GM23338 (cell line): ENCODE measurements at regions not wholly inside any gene's neighbourhood (a gene's known extent, or its start where the extent isn't known, plus 50 kb on each side); places are given as distances from the start of the nearest gene placed in this dataset.

ENCODE experiments used
- ATAC-seq: fragments of 200-7000 bp; cut with Tn5 transposase; 3 replicates; pipeline ENCODE4 v1.9.1; 2020
- DNase-seq: peaks from one replicate; pipeline ENCODE4 v3.0.0-alpha.2; 2015; ENCODE audit warnings: low spot score
- H2AFZ ChIP-seq: fragments of 200-600 bp; sonication (generic); 2 replicates; pipeline ENCODE4 v1.8.0; 2016; ENCODE audit warnings: antibody characterized with exemption, mild to moderate bottlenecking, moderate library complexity
- H3F3A ChIP-seq: fragments of 200-600 bp; sonication (generic); replicated peaks from 2 replicates; pipeline ENCODE4 v1.8.0; 2017; ENCODE audit warnings: antibody characterized with exemption, mixed run types, low read depth
- H3K27ac ChIP-seq: fragments of 200-600 bp; sonication (generic); 2 replicates; pipeline ENCODE4 v1.6.1; 2016; ENCODE audit warnings: low read depth
- H3K27me3 ChIP-seq: fragments of 200-600 bp; sonication (generic); 2 replicates; pipeline ENCODE4 v1.8.0; 2016; ENCODE audit warnings: mild to moderate bottlenecking, mixed run types, moderate library complexity; ENCODE audit not compliant: insufficient read depth
- H3K36me3 ChIP-seq: fragments of 200-600 bp; sonication (generic); 2 replicates; pipeline ENCODE4 v1.8.0; 2016; ENCODE audit warnings: mild to moderate bottlenecking; ENCODE audit not compliant: insufficient read depth
- H3K4me1 ChIP-seq: fragments of 200-600 bp; sonication (generic); 2 replicates; pipeline ENCODE4 v1.8.0; 2016; ENCODE audit warnings: mild to moderate bottlenecking, moderate library complexity; ENCODE audit not compliant: insufficient read depth
- H3K4me2 ChIP-seq: fragments of 200-600 bp; sonication (generic); 2 replicates; pipeline ENCODE4 v1.7.1; 2017; ENCODE audit warnings: mixed run types
- H3K4me3 ChIP-seq: fragments of 200-600 bp; sonication (generic); 2 replicates; pipeline ENCODE4 v1.6.1; 2016; ENCODE audit warnings: mixed run types
- H3K79me2 ChIP-seq: fragments of 200-600 bp; sonication (generic); replicated peaks from 2 replicates; pipeline ENCODE4 v1.8.0; 2017; ENCODE audit warnings: mild to moderate bottlenecking; ENCODE audit not compliant: insufficient read depth
- H3K9me2 ChIP-seq: fragments of 200-600 bp; sonication (generic); 2 replicates; pipeline ENCODE4 v1.8.0; 2017; ENCODE audit not compliant: insufficient read depth
- H4K20me1 ChIP-seq: fragments of 200-600 bp; sonication (generic); replicated peaks from 2 replicates; pipeline ENCODE4 v1.8.0; 2017; ENCODE audit warnings: mild to moderate bottlenecking; ENCODE audit not compliant: insufficient read depth
- H3K27ac Mint-ChIP-seq: 2 replicates; pipeline ENCODE4 v1.8.0; 2020; ENCODE audit warnings: inconsistent platforms, mild to moderate bottlenecking, moderate library complexity, mixed read lengths
- H3K27me3 Mint-ChIP-seq: 3 replicates; pipeline ENCODE4 v1.8.0; 2022; ENCODE audit warnings: low read depth, mild to moderate bottlenecking, moderate library complexity, mixed read lengths, inconsistent platforms; ENCODE audit not compliant: insufficient read depth, poor library complexity
- H3K36me3 Mint-ChIP-seq: 3 replicates; pipeline ENCODE4 v1.8.0; 2021; ENCODE audit warnings: low read depth, mild to moderate bottlenecking, inconsistent platforms, moderate library complexity, mixed read lengths
- H3K4me1 Mint-ChIP-seq: 3 replicates; pipeline ENCODE4 v1.8.0; 2020; ENCODE audit warnings: mild to moderate bottlenecking, inconsistent platforms, mixed read lengths
- H3K4me3 Mint-ChIP-seq: 3 replicates; pipeline ENCODE4 v1.8.0; 2021; ENCODE audit warnings: moderate library complexity, mild to moderate bottlenecking, inconsistent platforms, mixed read lengths
- H3K9me3 Mint-ChIP-seq: 3 replicates; pipeline ENCODE4 v1.8.0; 2020; ENCODE audit warnings: moderate library complexity, mild to moderate bottlenecking, inconsistent platforms, mixed read lengths
- CREB1 ChIP-seq: fragments of 250-450 bp; sonication (Bioruptor Pico); IDR thresholded peaks from 2 replicates; pipeline ENCODE4 v1.5.0; 2020; ENCODE audit warnings: low read depth, mild to moderate bottlenecking, moderate library complexity
- EZH2 ChIP-seq: fragments of 200-600 bp; sonication (generic); IDR thresholded peaks from one replicate; pipeline ENCODE4 v1.8.0; 2017; ENCODE audit warnings: antibody characterized with exemption, mild to moderate bottlenecking, low read depth; ENCODE audit not compliant: unreplicated experiment
- JUNB ChIP-seq: IDR thresholded peaks from one replicate; pipeline ENCODE4 v1.6.1; 2016; ENCODE audit warnings: antibody characterized with exemption; ENCODE audit not compliant: unreplicated experiment
- NANOG ChIP-seq: IDR thresholded peaks from 2 replicates; pipeline ENCODE4 v1.6.1; 2016; ENCODE audit warnings: antibody characterized with exemption, borderline replicate concordance
- STAT1 ChIP-seq: IDR thresholded peaks from one replicate; pipeline ENCODE4 v1.6.1; 2016; ENCODE audit warnings: antibody characterized with exemption; ENCODE audit not compliant: unreplicated experiment
- ZNF114 ChIP-seq: fragments of 250-450 bp; sonication (Bioruptor Pico); IDR thresholded peaks from 2 replicates; pipeline ENCODE4 v1.5.0; 2020; ENCODE audit warnings: mild to moderate bottlenecking, moderate library complexity
- TF ChIP-seq, protein P1 (sequence below): fragments of 250-450 bp; sonication (Bioruptor Pico); IDR thresholded peaks from 2 replicates; pipeline ENCODE4 v1.5.0; 2020; ENCODE audit warnings: mild to moderate bottlenecking, moderate library complexity
- TF ChIP-seq, protein P2 (sequence below): IDR thresholded peaks from one replicate; pipeline ENCODE4 v1.6.1; 2018; ENCODE audit warnings: antibody characterized with exemption; ENCODE audit not compliant: unreplicated experiment

- TF ChIP-seq JUNB = no peak
- TF ChIP-seq CREB1 = no peak
- TF ChIP-seq EZH2 = no peak
- TF ChIP-seq, protein P1, sequence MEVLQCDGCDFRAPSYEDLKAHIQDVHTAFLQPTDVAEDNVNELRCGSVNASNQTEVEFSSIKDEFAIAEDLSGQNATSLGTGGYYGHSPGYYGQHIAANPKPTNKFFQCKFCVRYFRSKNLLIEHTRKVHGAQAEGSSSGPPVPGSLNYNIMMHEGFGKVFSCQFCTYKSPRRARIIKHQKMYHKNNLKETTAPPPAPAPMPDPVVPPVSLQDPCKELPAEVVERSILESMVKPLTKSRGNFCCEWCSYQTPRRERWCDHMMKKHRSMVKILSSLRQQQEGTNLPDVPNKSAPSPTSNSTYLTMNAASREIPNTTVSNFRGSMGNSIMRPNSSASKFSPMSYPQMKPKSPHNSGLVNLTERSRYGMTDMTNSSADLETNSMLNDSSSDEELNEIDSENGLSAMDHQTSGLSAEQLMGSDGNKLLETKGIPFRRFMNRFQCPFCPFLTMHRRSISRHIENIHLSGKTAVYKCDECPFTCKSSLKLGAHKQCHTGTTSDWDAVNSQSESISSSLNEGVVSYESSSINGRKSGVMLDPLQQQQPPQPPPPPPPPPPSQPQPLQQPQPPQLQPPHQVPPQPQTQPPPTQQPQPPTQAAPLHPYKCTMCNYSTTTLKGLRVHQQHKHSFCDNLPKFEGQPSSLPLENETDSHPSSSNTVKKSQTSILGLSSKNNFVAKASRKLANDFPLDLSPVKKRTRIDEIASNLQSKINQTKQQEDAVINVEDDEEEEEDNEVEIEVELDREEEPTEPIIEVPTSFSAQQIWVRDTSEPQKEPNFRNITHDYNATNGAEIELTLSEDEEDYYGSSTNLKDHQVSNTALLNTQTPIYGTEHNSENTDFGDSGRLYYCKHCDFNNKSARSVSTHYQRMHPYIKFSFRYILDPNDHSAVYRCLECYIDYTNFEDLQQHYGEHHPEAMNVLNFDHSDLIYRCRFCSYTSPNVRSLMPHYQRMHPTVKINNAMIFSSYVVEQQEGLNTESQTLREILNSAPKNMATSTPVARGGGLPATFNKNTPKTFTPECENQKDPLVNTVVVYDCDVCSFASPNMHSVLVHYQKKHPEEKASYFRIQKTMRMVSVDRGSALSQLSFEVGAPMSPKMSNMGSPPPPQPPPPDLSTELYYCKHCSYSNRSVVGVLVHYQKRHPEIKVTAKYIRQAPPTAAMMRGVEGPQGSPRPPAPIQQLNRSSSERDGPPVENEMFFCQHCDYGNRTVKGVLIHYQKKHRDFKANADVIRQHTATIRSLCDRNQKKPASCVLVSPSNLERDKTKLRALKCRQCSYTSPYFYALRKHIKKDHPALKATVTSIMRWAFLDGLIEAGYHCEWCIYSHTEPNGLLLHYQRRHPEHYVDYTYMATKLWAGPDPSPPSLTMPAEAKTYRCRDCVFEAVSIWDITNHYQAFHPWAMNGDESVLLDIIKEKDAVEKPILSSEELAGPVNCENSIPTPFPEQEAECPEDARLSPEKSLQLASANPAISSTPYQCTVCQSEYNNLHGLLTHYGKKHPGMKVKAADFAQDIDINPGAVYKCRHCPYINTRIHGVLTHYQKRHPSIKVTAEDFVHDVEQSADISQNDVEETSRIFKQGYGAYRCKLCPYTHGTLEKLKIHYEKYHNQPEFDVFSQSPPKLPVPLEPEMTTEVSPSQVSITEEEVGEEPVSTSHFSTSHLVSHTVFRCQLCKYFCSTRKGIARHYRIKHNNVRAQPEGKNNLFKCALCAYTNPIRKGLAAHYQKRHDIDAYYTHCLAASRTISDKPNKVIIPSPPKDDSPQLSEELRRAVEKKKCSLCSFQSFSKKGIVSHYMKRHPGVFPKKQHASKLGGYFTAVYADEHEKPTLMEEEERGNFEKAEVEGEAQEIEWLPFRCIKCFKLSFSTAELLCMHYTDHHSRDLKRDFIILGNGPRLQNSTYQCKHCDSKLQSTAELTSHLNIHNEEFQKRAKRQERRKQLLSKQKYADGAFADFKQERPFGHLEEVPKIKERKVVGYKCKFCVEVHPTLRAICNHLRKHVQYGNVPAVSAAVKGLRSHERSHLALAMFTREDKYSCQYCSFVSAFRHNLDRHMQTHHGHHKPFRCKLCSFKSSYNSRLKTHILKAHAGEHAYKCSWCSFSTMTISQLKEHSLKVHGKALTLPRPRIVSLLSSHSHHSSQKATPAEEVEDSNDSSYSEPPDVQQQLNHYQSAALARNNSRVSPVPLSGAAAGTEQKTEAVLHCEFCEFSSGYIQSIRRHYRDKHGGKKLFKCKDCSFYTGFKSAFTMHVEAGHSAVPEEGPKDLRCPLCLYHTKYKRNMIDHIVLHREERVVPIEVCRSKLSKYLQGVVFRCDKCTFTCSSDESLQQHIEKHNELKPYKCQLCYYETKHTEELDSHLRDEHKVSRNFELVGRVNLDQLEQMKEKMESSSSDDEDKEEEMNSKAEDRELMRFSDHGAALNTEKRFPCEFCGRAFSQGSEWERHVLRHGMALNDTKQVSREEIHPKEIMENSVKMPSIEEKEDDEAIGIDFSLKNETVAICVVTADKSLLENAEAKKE (CRISPR knock-in tag) = no peak
Observed at GRCh38 chr15:62505762-62506161, 340.7 kb upstream of the C2CD4B start (continued).

DNA sequence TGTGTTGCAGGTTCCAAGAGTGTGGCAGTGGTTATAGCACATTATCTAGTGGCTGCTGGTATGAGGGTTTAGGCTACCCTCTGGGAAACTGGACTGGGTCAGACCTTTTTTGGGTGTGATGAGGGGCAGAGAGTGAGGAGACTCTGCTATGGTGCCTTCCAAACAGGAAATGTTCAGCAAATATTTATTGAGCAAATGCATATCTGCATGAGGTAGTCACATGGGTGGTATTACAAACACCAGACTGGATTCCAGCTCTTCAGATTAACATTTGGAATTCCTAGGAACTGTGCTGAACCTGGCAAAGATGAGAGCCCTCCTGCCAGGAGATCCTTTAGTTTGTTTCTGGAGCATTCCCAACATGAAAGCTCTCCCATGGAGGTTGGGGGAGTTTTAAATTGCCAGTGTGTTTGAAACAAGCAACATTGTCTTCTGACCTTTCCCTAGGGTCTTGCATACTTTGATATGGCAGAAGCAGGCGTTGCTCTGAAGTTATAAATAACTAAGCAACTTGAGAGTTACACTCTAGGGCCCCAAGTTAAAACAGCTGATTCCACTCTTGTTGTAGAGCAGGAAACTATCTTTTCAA, 341.2 kb upstream of the C2CD4B start:
- Histone ChIP-seq H3K4me3 (no peak overlapping the region), H4K20me1 (no peaks in the 10 kb centered on the region), H3K27ac (no peak overlapping the region; the same call in 1 of the 2 replicates), H3K36me3 (no peaks in the 10 kb centered on the region), H3F3A (no peaks in the 10 kb centered on the region), H3K4me2 (0 out of 2 replicates have a peak overlapping the region, but pooled peaks have one; percentile 17), H3K79me2 (no peaks in the 10 kb centered on the region), H2AFZ (no peak overlapping the region), H3K9me2 (no peaks in the 10 kb centered on the region), H3K27me3 (no peaks in the 10 kb centered on the region), H3K4me1 (peaks cover 9% of the 10 kb centered on the region; the same call in 1 of the 2 replicates)
- H3K4me1 Mint-ChIP-seq = peaks cover 35% of the 10 kb centered on the region
- no peak overlapping the region for H3K27ac Mint-ChIP-seq
- H3K4me3 Mint-ChIP-seq = no peak overlapping the region
- DNase-seq (peak; percentile 40), ATAC-seq (peak; percentile 60)
- peaks cover 2% of the 10 kb centered on the region for H3K27me3 Mint-ChIP-seq
- H3K9me3 Mint-ChIP-seq = no peaks in the 10 kb centered on the region
- H3K36me3 Mint-ChIP-seq = no peaks in the 10 kb centered on the region
- no peak for TF ChIP-seq NANOG
- TF ChIP-seq, protein P2, sequence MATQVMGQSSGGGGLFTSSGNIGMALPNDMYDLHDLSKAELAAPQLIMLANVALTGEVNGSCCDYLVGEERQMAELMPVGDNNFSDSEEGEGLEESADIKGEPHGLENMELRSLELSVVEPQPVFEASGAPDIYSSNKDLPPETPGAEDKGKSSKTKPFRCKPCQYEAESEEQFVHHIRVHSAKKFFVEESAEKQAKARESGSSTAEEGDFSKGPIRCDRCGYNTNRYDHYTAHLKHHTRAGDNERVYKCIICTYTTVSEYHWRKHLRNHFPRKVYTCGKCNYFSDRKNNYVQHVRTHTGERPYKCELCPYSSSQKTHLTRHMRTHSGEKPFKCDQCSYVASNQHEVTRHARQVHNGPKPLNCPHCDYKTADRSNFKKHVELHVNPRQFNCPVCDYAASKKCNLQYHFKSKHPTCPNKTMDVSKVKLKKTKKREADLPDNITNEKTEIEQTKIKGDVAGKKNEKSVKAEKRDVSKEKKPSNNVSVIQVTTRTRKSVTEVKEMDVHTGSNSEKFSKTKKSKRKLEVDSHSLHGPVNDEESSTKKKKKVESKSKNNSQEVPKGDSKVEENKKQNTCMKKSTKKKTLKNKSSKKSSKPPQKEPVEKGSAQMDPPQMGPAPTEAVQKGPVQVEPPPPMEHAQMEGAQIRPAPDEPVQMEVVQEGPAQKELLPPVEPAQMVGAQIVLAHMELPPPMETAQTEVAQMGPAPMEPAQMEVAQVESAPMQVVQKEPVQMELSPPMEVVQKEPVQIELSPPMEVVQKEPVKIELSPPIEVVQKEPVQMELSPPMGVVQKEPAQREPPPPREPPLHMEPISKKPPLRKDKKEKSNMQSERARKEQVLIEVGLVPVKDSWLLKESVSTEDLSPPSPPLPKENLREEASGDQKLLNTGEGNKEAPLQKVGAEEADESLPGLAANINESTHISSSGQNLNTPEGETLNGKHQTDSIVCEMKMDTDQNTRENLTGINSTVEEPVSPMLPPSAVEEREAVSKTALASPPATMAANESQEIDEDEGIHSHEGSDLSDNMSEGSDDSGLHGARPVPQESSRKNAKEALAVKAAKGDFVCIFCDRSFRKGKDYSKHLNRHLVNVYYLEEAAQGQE = no peak
- no peak for TF ChIP-seq CREB1
- TF ChIP-seq STAT1 = no peak
- TF ChIP-seq EZH2 = no peak
- no peak for TF ChIP-seq ZNF114
